GM12878 (cell line): ENCODE measurements at regions not wholly inside any gene's neighbourhood (a gene's known extent, or its start where the extent isn't known, plus 50 kb on each side); places are given as distances from the start of the nearest gene placed in this dataset.

Experiments used
- FOXM1 ChIP-seq: IDR thresholded peaks from 2 replicates; pipeline ENCODE4 v1.6.1; 2012; ENCODE audit warnings: low read depth, mild to moderate bottlenecking, inconsistent platforms, low read length, moderate library complexity
- HDGF ChIP-seq: fragments of 450-650 bp; IDR thresholded peaks from 2 replicates; pipeline ENCODE4 v1.6.1; 2016; ENCODE audit warnings: antibody characterized with exemption
- RCOR1 ChIP-seq: conservative IDR thresholded peaks from 2 replicates; pipeline ENCODE4 v1.6.1; 2012; ENCODE audit warnings: low read depth, low read length, improper control_type of control experiment
- SPI1 ChIP-seq: IDR thresholded peaks from 2 replicates; pipeline ENCODE4 v1.6.1; 2011; ENCODE audit warnings: low read depth, mild to moderate bottlenecking, low read length, moderate library complexity, borderline replicate concordance; ENCODE audit not compliant: insufficient read depth
- ZNF207 ChIP-seq: fragments of 450-650 bp; IDR thresholded peaks from 2 replicates; pipeline ENCODE4 v1.6.1; 2014; ENCODE audit warnings: antibody characterized with exemption, mild to moderate bottlenecking, borderline replicate concordance
- ZNF384 ChIP-seq: IDR thresholded peaks from 2 replicates; pipeline ENCODE4 v1.6.1; 2012; ENCODE audit warnings: low read depth, mild to moderate bottlenecking, low read length, improper control_type of control experiment, borderline replicate concordance
- TF ChIP-seq, protein P1 (sequence below), 3 experiments: IDR thresholded peaks in 2 of 3; conservative IDR thresholded peaks in 1 of 3; 2 replicates each; pipeline ENCODE4 v1.5.1; 2011; ENCODE audit warnings: low read depth in 3 of 3, low read length in 3 of 3, mild to moderate bottlenecking in 3 of 3, control low read depth in 2 of 3, moderate library complexity in 2 of 3, inconsistent platforms in 1 of 3, mixed read lengths in 1 of 3; ENCODE audit not compliant: control insufficient read depth in 2 of 3, insufficient read depth in 1 of 3; ENCODE audit errors: extremely low read depth in 1 of 3

- TF ChIP-seq FOXM1, result no peak
- TF ChIP-seq, protein P1, sequence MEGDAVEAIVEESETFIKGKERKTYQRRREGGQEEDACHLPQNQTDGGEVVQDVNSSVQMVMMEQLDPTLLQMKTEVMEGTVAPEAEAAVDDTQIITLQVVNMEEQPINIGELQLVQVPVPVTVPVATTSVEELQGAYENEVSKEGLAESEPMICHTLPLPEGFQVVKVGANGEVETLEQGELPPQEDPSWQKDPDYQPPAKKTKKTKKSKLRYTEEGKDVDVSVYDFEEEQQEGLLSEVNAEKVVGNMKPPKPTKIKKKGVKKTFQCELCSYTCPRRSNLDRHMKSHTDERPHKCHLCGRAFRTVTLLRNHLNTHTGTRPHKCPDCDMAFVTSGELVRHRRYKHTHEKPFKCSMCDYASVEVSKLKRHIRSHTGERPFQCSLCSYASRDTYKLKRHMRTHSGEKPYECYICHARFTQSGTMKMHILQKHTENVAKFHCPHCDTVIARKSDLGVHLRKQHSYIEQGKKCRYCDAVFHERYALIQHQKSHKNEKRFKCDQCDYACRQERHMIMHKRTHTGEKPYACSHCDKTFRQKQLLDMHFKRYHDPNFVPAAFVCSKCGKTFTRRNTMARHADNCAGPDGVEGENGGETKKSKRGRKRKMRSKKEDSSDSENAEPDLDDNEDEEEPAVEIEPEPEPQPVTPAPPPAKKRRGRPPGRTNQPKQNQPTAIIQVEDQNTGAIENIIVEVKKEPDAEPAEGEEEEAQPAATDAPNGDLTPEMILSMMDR (IDR thresholded peaks at IDR 0.05 in 2 of 3, conservative IDR thresholded peaks at IDR 0.05 in 1 of 3; ENCODE audit: control insufficient read depth in 2 of 3, extremely low read depth in 1 of 3, insufficient read depth in 1 of 3, low read depth in 3 of 3, low read length in 3 of 3), result no peak
- no peak for TF ChIP-seq RCOR1
- TF ChIP-seq ZNF384, result no peak
- no peak for TF ChIP-seq ZNF207
- no peak for TF ChIP-seq SPI1
- TF ChIP-seq HDGF, result no peak
These were observed 271.0 kb upstream of the ATP10A start for GRCh38 chr15:26134152-26134551.
